ENCODE measurements at regions not wholly inside any gene's neighbourhood (a gene's known extent, or its start where the extent isn't known, plus 50 kb on each side); places are given as distances from the start of the nearest gene placed in this dataset.

GRCh38 chr20:22744341-22745193 lies 160.2 kb upstream of the FOXA2 start:
- Histone ChIP-seq H3K9me3 (ENCODE audit: low read depth) (no peaks in the 10 kb centered on the region), H4K20me1 (ENCODE audit: insufficient read depth, poor library complexity, severe bottlenecking) (no peaks in the 10 kb centered on the region), H3K27me3 (no peaks in the 10 kb centered on the region), H3K4me3 (no peak overlapping the region), H2AFZ (no peak overlapping the region), H3K9me2 (replicated peaks; ENCODE audit: insufficient read depth) (no peaks in the 10 kb centered on the region), H3K36me3 (replicated peaks; ENCODE audit: insufficient read depth, low read depth) (no peaks in the 10 kb centered on the region), H3K4me1 (ENCODE audit: insufficient read depth) (peaks cover 2% of the 10 kb centered on the region), H3K4me2 (no peak overlapping the region), H3K79me2 (no peaks in the 10 kb centered on the region), H3K27ac (no peak overlapping the region)
- TF ChIP-seq CTCF (IDR thresholded peaks at IDR 0.05; ENCODE audit: poor library complexity) (no peak), EZH2phosphoT487 (IDR thresholded peaks at IDR 0.05; ENCODE audit: low read depth, severe bottlenecking, unreplicated experiment) (no peak), EZH2 (IDR thresholded peaks at IDR 0.05; ENCODE audit: borderline replicate concordance) (no peak)
- WGBS (ENCODE audit: low lambda C conversion rate, missing lambda C conversion rate), result 35% methylated on average over 2 of the region's 2 CpGs
- DNase-seq (ENCODE audit: low spot score), result peak; percentile 38

GRCh38 chr20:22745194-22745500 lies 160.8 kb upstream of the FOXA2 start:
- DNase-seq (ENCODE audit: low spot score), result no peak
- Histone ChIP-seq H3K79me2 (no peaks in the 10 kb centered on the region), H3K27ac (no peak overlapping the region)

GRCh38 chr20:22746957-22747356 lies 162.6 kb upstream of the FOXA2 start:
- Histone ChIP-seq H3K79me2 (no peaks in the 10 kb centered on the region), H2AFZ (no peak overlapping the region), H3K9me3 (ENCODE audit: low read depth) (no peaks in the 10 kb centered on the region), H3K27ac (no peak overlapping the region), H3K9me2 (replicated peaks; ENCODE audit: insufficient read depth) (no peaks in the 10 kb centered on the region), H4K20me1 (ENCODE audit: insufficient read depth, poor library complexity, severe bottlenecking) (no peaks in the 10 kb centered on the region), H3K4me3 (no peak overlapping the region), H3K36me3 (replicated peaks; ENCODE audit: insufficient read depth, low read depth) (no peaks in the 10 kb centered on the region), H3K4me1 (ENCODE audit: insufficient read depth) (peaks cover 7% of the 10 kb centered on the region), H3K4me2 (no peak overlapping the region), H3K27me3 (no peaks in the 10 kb centered on the region)
- TF ChIP-seq EZH2phosphoT487 (IDR thresholded peaks at IDR 0.05; ENCODE audit: low read depth, severe bottlenecking, unreplicated experiment) (no peak), CTCF (IDR thresholded peaks at IDR 0.05; ENCODE audit: poor library complexity) (no peak), EZH2 (IDR thresholded peaks at IDR 0.05; ENCODE audit: borderline replicate concordance) (no peak)
- no peak for DNase-seq (ENCODE audit: low spot score)
- WGBS (ENCODE audit: low lambda C conversion rate, missing lambda C conversion rate), result 96% methylated on average over 5 of the region's 5 CpGs

More at GRCh38 chr20:22745194-22745500, 160.8 kb upstream of the FOXA2 start:
- H4K20me1 ChIP-seq (ENCODE audit: insufficient read depth, poor library complexity, severe bottlenecking), result no peaks in the 10 kb centered on the region
- H3K4me3 ChIP-seq, result no peak overlapping the region
- H3K36me3 ChIP-seq (replicated peaks; ENCODE audit: insufficient read depth, low read depth), result no peaks in the 10 kb centered on the region
- 37% methylated on average over 1 of the region's 1 CpG for WGBS (ENCODE audit: low lambda C conversion rate, missing lambda C conversion rate)
- H3K4me1 ChIP-seq (ENCODE audit: insufficient read depth), result peaks cover 2% of the 10 kb centered on the region
- no peaks in the 10 kb centered on the region for H3K9me2 ChIP-seq (replicated peaks; ENCODE audit: insufficient read depth)
- H2AFZ ChIP-seq, result no peak overlapping the region
- no peaks in the 10 kb centered on the region for H3K27me3 ChIP-seq
- no peak overlapping the region for H3K4me2 ChIP-seq
- no peaks in the 10 kb centered on the region for H3K9me3 ChIP-seq (ENCODE audit: low read depth)
- TF ChIP-seq EZH2phosphoT487 (IDR thresholded peaks at IDR 0.05; ENCODE audit: low read depth, severe bottlenecking, unreplicated experiment) (no peak), EZH2 (IDR thresholded peaks at IDR 0.05; ENCODE audit: borderline replicate concordance) (no peak), CTCF (IDR thresholded peaks at IDR 0.05; ENCODE audit: poor library complexity) (no peak)

All from hepatocyte (in vitro differentiated cells).